CD4-positive, alpha-beta T cell treated with Interleukin-12 subunit alpha and Interleukin-12 subunit beta, for 1 hour (primary cell): ENCODE measurements at regions not wholly inside any gene's neighbourhood (a gene's known extent, or its start where the extent isn't known, plus 50 kb on each side); places are given as distances from the start of the nearest gene placed in this dataset.

Experiments
- DNase-seq: peaks from one replicate; pipeline ENCODE4 v3.0.0-alpha.2; 2020

DNA sequence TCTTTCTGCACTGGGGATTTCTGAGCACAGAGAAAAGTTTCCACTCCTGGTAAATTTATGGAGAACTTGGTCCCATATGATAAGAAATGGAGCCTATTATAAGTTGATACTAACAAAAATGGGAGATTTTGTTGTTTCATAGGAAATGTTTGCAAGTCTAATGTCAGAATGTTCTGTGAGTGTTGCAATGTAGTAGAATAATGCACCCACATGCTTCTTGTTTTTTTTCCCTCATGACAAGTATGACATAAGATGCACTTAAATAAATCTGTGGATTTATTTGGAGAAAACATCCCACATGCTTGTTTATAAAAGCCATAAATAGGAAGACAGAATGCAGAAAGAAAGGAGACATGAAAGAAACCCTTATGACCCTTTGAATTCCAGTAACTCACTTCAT lies 50.8 kb upstream of the KCNJ6 start:
- no peak for DNase-seq

- no peak for DNase-seq
Observed at GRCh38 chr21:37968744-37969143, 52.5 kb upstream of the KCNJ6 start.

GRCh38 chr21:37970548-37970947 lies 54.3 kb upstream of the KCNJ6 start:
- no peak for DNase-seq

GRCh38 chr21:37971390-37971950 lies 55.2 kb upstream of the KCNJ6 start:
- DNase-seq: no peak

- DNase-seq: no peak
Observed at GRCh38 chr21:37974081-37974480, 57.8 kb upstream of the KCNJ6 start.

- DNase-seq: no peak
Observed at GRCh38 chr21:37982496-37983318, 66.5 kb upstream of the KCNJ6 start.

DNA sequence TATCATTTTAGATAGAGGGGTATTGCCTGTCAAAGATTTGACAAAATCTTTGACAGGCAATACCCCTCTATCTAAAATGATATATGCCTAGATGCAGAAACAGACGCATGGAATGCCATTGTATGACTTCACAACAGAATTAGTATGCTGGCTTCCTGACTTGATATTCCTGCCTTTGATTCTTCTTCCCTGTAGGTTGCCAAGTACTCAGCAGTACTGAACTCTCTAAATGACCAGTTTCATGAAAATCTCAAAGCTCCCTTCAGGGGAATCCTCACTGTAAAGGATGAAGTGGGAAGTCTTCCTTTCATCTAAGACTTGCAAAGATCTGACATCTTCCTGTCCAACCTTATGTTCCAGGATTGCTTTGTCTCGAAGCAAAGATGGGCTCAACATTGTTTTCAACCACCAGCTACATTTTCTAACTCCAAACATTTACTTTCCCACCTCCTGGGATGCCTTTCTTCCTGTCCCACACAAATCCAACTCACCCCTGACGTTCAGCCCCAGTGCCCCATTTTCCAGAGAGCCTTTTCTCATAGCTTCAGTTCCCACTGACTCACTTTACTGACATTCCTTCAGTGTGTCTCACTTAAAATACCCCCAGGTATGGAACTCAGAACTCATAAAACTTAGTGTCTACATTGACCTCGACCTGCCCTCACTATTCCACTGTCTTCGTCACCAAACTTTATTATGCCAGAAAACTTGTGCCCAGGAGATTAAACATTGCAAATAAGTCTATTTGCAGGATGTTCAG lies 67.3 kb upstream of the KCNJ6 start:
- no peak for DNase-seq

DNA sequence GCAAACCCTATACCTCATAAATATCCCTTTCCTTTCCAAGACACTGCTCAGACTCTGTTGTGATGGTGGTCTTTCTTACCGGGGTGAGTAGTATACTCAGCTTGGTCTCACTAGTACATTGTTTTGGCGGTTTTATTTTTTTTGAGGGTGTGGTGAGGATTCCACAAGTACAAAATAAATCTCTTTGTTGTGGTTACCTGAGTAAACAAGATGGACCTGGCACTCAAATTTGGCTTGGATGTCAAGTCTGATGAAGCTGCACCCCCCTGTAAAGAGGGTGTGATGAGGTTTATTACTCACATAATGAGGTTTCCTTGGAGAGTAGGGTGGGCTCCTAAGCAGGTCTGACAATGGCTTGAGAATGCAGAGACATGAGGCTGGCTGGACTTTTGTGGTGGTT lies 68.2 kb upstream of the KCNJ6 start:
- DNase-seq: no peak

- DNase-seq: no peak
Observed at GRCh38 chr21:37986000-37986399, 69.7 kb upstream of the KCNJ6 start.

GRCh38 chr21:37986751-37987399 lies 70.6 kb upstream of the KCNJ6 start:
- no peak for DNase-seq

GRCh38 chr21:37987668-37988067 lies 71.4 kb upstream of the KCNJ6 start:
- DNase-seq: no peak

- no peak for DNase-seq
Observed at GRCh38 chr21:37993071-37993470, 76.8 kb upstream of the KCNJ6 start.

DNA sequence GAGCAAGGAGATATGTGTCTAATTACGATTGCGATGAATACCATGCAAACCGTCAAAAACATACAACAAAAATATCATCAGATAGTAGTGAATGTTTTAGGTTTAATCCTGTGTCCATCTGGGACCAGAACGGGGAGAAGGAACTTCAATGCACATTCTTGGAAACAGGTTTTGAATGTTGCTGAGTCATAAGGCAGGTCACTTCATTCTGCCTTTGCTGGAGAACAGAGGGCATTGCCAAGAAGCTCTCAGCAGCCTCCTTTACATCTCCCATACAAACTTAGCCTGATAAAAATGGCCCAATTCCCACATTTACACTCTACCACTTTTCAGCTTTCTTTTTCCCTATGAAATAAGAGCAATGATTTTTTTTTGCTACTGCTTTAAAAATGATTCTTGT lies 78.0 kb upstream of the KCNJ6 start:
- no peak for DNase-seq

DNA sequence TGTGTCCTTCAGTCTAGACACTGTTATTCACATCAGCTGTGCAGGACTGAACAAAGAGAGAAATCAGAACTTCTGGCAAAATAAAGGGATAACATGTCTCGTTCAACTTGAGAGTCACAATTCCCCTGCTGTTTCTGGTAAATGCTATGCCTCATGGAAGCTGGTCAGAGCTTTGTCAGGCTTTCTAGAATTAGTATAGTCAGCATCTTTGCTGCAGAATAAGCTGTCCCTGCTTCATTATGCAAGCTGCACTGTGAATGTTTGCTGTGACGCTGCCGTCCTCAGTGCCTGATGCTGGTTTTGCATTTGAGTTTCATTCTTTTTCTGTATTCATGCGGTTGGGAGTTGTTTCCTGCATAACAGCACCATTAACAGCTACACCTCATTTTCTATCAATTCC lies 96.4 kb upstream of the KCNJ6 start:
- no peak for DNase-seq

- DNase-seq: no peak
Observed at GRCh38 chr21:38013741-38014140, 97.5 kb upstream of the KCNJ6 start.

- DNase-seq: no peak
Observed at GRCh38 chr21:38014298-38014697, 98.0 kb upstream of the KCNJ6 start.

GRCh38 chr21:38027901-38028498 lies 111.7 kb upstream of the KCNJ6 start:
- DNase-seq: no peak

GRCh38 chr21:38032082-38032801 lies 116.0 kb upstream of the KCNJ6 start:
- no peak for DNase-seq

- no peak for DNase-seq
Observed at GRCh38 chr21:38036016-38036415, 119.8 kb upstream of the KCNJ6 start.

DNA sequence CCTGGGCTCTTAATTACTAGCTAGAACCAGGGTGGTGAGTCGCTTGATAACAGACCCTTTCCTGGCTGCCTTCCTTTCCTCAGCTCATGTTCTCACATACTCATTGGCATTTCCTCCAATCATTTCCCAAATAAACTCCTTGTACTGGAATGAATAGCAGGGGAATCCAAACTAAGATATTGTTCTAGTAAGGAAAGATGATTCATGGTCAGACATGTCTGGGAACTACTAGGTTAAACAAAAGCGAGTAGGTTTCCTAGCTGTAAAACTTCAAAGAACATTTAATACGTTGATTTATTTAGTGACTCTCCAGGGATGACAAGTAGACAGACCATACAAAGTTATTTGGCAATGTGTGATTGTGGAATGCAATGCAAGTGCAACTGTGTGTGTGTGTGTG lies 121.2 kb upstream of the KCNJ6 start:
- DNase-seq: no peak

DNA sequence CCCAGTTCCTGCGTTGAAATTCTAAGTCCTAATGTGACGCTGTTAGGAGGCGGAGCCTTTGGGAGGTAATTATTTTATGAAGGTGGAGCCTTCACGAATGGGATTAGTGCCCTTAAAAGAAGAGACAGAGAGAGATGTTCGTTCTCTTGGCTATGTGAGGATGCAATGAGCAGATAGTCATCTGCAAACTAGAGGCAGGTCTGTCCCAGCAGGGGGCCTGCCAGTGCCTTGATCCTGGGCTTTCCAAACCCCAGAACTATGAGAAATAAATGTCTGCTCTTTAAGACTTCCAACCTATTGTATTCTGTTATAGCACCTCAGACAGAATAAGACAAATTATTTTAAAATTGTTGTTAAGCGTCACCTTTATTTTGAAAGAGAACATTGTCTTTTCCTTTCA lies 123.1 kb upstream of the KCNJ6 start:
- no peak for DNase-seq

DNA sequence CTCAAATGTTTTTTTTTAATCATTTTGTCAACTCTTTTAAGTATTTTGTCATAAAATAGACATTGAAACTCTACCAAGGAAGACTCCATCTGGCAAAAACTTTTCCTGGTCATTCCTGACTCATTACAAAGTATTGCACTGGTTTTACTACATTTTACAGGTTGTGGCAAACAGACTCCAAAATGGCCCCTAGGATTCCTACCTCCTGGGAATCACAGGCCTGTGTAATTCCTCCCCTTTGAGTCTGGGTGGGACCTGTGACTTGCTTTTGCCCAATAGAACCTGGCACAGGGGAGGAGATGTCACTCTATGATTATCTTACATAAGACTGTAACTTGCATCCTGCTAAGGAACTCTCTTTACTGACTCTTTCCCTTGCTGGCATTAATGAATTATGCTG lies 123.6 kb upstream of the KCNJ6 start:
- no peak for DNase-seq

- DNase-seq: no peak
Observed at GRCh38 chr21:38041493-38041892, 125.2 kb upstream of the KCNJ6 start.
